B cell (primary cell): ENCODE measurements at regions not wholly inside any gene's neighbourhood (a gene's known extent, or its start where the extent isn't known, plus 50 kb on each side); places are given as distances from the start of the nearest gene placed in this dataset.

Experiments used
- ATAC-seq: fragments of 200-7000 bp; cut with Tn5 transposase; one replicate; pipeline ENCODE4 v1.10.0; 2021; ENCODE audit warnings: low read depth, mild to moderate bottlenecking, moderate number of reproducible peaks, moderate library complexity
- CTCF ChIA-PET: fragments of 350-600 bp; sonication (Branson Sonifier 250); formaldehyde crosslinking; loops from one replicate; lab custom pipeline; 2021; ENCODE audit warnings: antibody characterized with exemption, inconsistent platforms; lab: Charles Lee
- POLR2A ChIA-PET: fragments of 350-600 bp; sonication (Branson Sonifier 250); formaldehyde crosslinking; loops from one replicate; lab custom pipeline; 2021; ENCODE audit warnings: antibody characterized with exemption; lab: Charles Lee
- DNase-seq: peaks from one replicate; pipeline ENCODE4 v3.0.0; 2013
- H2AFZ ChIP-seq: 2 replicates; pipeline ENCODE4 v1.6.1; 2012; ENCODE audit warnings: mild to moderate bottlenecking, low read depth, low read length; ENCODE audit not compliant: insufficient read depth, poor library complexity, severe bottlenecking
- H3K27ac ChIP-seq, 2 donors: 1 replicate in 1 of 2; 2 replicates in 1 of 2; pipeline ENCODE4 v1.5.1; 2012 to 2013; ENCODE audit warnings: low read length in 2 of 2, mild to moderate bottlenecking in 2 of 2, moderate library complexity in 1 of 2
- H3K27me3 ChIP-seq, 4 experiments: fragments of 200-600 bp in 1 of 4; sonication (generic) in 1 of 4; replicated peaks in 1 of 4; 1 replicate in 2 of 4; 2 replicates in 2 of 4; pipeline versions ENCODE4 v1.6.1 to v1.7.0; 2013 to 2016; ENCODE audit warnings: low read length in 3 of 4, mild to moderate bottlenecking in 2 of 4, mixed read lengths in 1 of 4, moderate library complexity in 1 of 4; ENCODE audit not compliant: insufficient read depth in 4 of 4, control insufficient read depth in 3 of 4; ENCODE audit errors: control extremely low read depth in 1 of 4
- H3K36me3 ChIP-seq, 2 experiments: replicated peaks in 1 of 2; 1 replicate in 1 of 2; 2 replicates in 1 of 2; pipeline versions ENCODE4 v1.6.1 to v1.7.1; 2013; ENCODE audit warnings: low read length in 1 of 2; ENCODE audit not compliant: insufficient read depth in 2 of 2, control insufficient read depth in 1 of 2; ENCODE audit errors: control extremely low read depth in 1 of 2, extremely low read depth in 1 of 2
- H3K4me1 ChIP-seq, 2 donors: fragments of 200-600 bp in 1 of 2; sonication (generic) in 1 of 2; 1 replicate in 1 of 2; 2 replicates in 1 of 2; pipeline versions ENCODE4 v1.5.1 to v1.6.1; 2013 to 2017; ENCODE audit warnings: low read length in 2 of 2; ENCODE audit not compliant: control insufficient read depth in 2 of 2, insufficient read depth in 2 of 2
- H3K4me2 ChIP-seq: replicated peaks from 2 replicates; pipeline ENCODE3; 2012; ENCODE audit warnings: mild to moderate bottlenecking, low read depth, low read length; ENCODE audit not compliant: poor library complexity, severe bottlenecking
- H3K4me3 ChIP-seq, 5 experiments: fragments of 200-600 bp in 1 of 5; sonication (generic) in 1 of 5; 1 replicate in 3 of 5; 2 replicates in 2 of 5; pipeline versions ENCODE4 v1.5.1 to v1.7.0; 2011 to 2016; ENCODE audit warnings: low read length in 4 of 5, mild to moderate bottlenecking in 4 of 5, low read depth in 2 of 5, control low read depth in 1 of 5, moderate library complexity in 1 of 5; ENCODE audit not compliant: insufficient read depth in 1 of 5; ENCODE audit errors: control extremely low read depth in 1 of 5, extremely low read depth in 1 of 5
- H3K79me2 ChIP-seq: fragments of 200-600 bp; sonication (generic); one replicate; pipeline ENCODE4 v1.6.0; 2016; ENCODE audit warnings: low read length; ENCODE audit not compliant: control insufficient read depth, insufficient read depth
- H3K9ac ChIP-seq: fragments of 200-600 bp; sonication (generic); 2 replicates; pipeline ENCODE4 v1.6.1; 2017; ENCODE audit warnings: mild to moderate bottlenecking, low read length, moderate library complexity
- H3K9me3 ChIP-seq, 3 donors: one replicate each; pipeline versions ENCODE4 v1.6.1 to v1.7.1; 2013; ENCODE audit warnings: low read length in 2 of 3; ENCODE audit not compliant: control insufficient read depth in 2 of 3, insufficient read depth in 1 of 3; ENCODE audit errors: control extremely low read depth in 1 of 3
- H4K20me1 ChIP-seq: 2 replicates; pipeline ENCODE4 v1.6.0; 2012; ENCODE audit warnings: mild to moderate bottlenecking, low read length; ENCODE audit not compliant: insufficient read depth, control insufficient read depth, poor library complexity, severe bottlenecking
- H3K27ac Mint-ChIP-seq: one replicate; pipeline ENCODE4 v1.8.0; 2021; ENCODE audit warnings: mixed read lengths
- H3K27me3 Mint-ChIP-seq: one replicate; pipeline ENCODE4 v1.8.0; 2021; ENCODE audit warnings: mixed read lengths
- H3K4me1 Mint-ChIP-seq: one replicate; pipeline ENCODE4 v1.8.0; 2021; ENCODE audit warnings: mixed read lengths
- H3K4me3 Mint-ChIP-seq: one replicate; pipeline ENCODE4 v1.8.0; 2021; ENCODE audit warnings: mixed read lengths
- H3K9me3 Mint-ChIP-seq: one replicate; pipeline ENCODE4 v1.8.0; 2022; ENCODE audit warnings: mixed read lengths; ENCODE audit not compliant: insufficient read depth
- CTCF ChIP-seq: fragments of 200-600 bp; IDR thresholded peaks from one replicate; pipeline ENCODE4 v1.8.0; 2022; ENCODE audit warnings: antibody characterized with exemption, mild to moderate bottlenecking
- EZH2 ChIP-seq: IDR thresholded peaks from 2 replicates; pipeline ENCODE4 v1.6.1; 2012; ENCODE audit warnings: borderline replicate concordance, low read depth, mild to moderate bottlenecking, moderate library complexity, low read length; ENCODE audit not compliant: insufficient read depth, poor library complexity, severe bottlenecking
- WGBS: methylation state at CpG from one replicate; pipeline ENCODE4 v1.1.5; 2013; ENCODE audit warnings: missing lambda C conversion rate; ENCODE audit not compliant: insufficient coverage; 5-methylcytosine and 5-hydroxymethylcytosine counted together
- intact Hi-C: fragments of 100-400 bp; cut with micrococcal nuclease; formaldehyde crosslinking; loops from one replicate; pipeline ENCODE4 v1.10.0; 2022

GRCh38 chr7:1341361-1342089, 108.9 kb downstream of the UNCX start:
- Mint-ChIP-seq H3K27me3 (peaks cover 13% of the 10 kb centered on the region), H3K9me3 (peaks cover 4% of the 10 kb centered on the region), H3K4me3 (no peak overlapping the region), H3K27ac (no peak overlapping the region), H3K4me1 (no peaks in the 10 kb centered on the region)
- WGBS = 75% methylated on average over 15 of the region's 20 CpGs
- peaks cover 0 to 10% (median 0%) of the 10 kb centered on the region in 4 experiments for H3K27me3 ChIP-seq
- DNase-seq (no peak), ATAC-seq (no peak)
- H3K4me3 ChIP-seq = no peak overlapping the region
- H3K9ac ChIP-seq = no peak overlapping the region
- ChIA-PET CTCF (no interaction called here), POLR2A (no interaction called here)
- H2AFZ ChIP-seq = no peak overlapping the region
- peaks cover 0 to 40% (median 5%) of the 10 kb centered on the region in 3 donors for H3K9me3 ChIP-seq
- no peak overlapping the region for H3K4me2 ChIP-seq
- H3K27ac ChIP-seq = no peak overlapping the region
- no peaks in the 10 kb centered on the region for H3K36me3 ChIP-seq
- TF ChIP-seq CTCF (no peak), EZH2 (no peak)
- no peaks in the 10 kb centered on the region for H3K79me2 ChIP-seq
- H3K4me1 ChIP-seq = no peaks in the 10 kb centered on the region
- intact Hi-C loops = no loop called here
- H4K20me1 ChIP-seq = no peaks in the 10 kb centered on the region

GRCh38 chr7:1342090-1342640, 109.5 kb downstream of the UNCX start:
- Histone ChIP-seq H3K9ac (no peak overlapping the region), H3K9me3 (peaks cover 0 to 35% (median 1%) of the 10 kb centered on the region in 3 donors), H2AFZ (no peak overlapping the region), H3K36me3 (no peaks in the 10 kb centered on the region), H3K4me3 (no peak overlapping the region), H3K27ac (no peak overlapping the region), H4K20me1 (no peaks in the 10 kb centered on the region), H3K4me1 (no peaks in the 10 kb centered on the region), H3K4me2 (no peak overlapping the region), H3K79me2 (no peaks in the 10 kb centered on the region), H3K27me3 (peaks cover 0 to 10% (median 0%) of the 10 kb centered on the region in 4 experiments)
- DNase-seq (no peak), ATAC-seq (no peak)
- Mint-ChIP-seq H3K4me1 (no peaks in the 10 kb centered on the region), H3K9me3 (peaks cover 4% of the 10 kb centered on the region), H3K27me3 (peaks cover 13% of the 10 kb centered on the region), H3K27ac (no peak overlapping the region), H3K4me3 (no peak overlapping the region)
- 84% methylated on average over 7 of the region's 12 CpGs for WGBS
- ChIA-PET POLR2A (no interaction called here), CTCF (no interaction called here)
- intact Hi-C loops = no loop called here
- TF ChIP-seq CTCF (no peak), EZH2 (no peak)
